BLaER1 treated with 17β-estradiol and CSF1 and Interleukin-3, amounts not matched to agents 10 nM and 100 nM (cell line): ENCODE measurements at regions not wholly inside any gene's neighbourhood (a gene's known extent, or its start where the extent isn't known, plus 50 kb on each side); places are given as distances from the start of the nearest gene placed in this dataset.
A peak's percentile ranks its signal among the peaks of the same experiment; 100 is the strongest.

ENCODE experiments used
- H3K27ac ChIP-seq, 11 experiments: shearing (Covaris generic); formaldehyde crosslinking; 2 replicates each; pipeline ENCODE4 v1.8.1; 2022
- H3K27me3 ChIP-seq, 11 experiments: shearing (Covaris generic); formaldehyde crosslinking; 2 replicates each; pipeline ENCODE4 v1.8.1; 2022
- H3K36me3 ChIP-seq, 11 experiments: shearing (Covaris generic); formaldehyde crosslinking; 2 replicates each; pipeline ENCODE4 v1.8.1; 2022
- H3K4me1 ChIP-seq, 10 experiments: shearing (Covaris generic); formaldehyde crosslinking; 2 replicates each; pipeline ENCODE4 v1.8.1; 2022
- H3K4me2 ChIP-seq, 11 experiments: shearing (Covaris generic); formaldehyde crosslinking; 2 replicates each; pipeline ENCODE4 v1.8.1; 2022
- H3K4me3 ChIP-seq, 10 experiments: shearing (Covaris generic); formaldehyde crosslinking; 2 replicates each; pipeline ENCODE4 v1.8.1; 2022
- H3K9ac ChIP-seq, 11 experiments: shearing (Covaris generic); formaldehyde crosslinking; 2 replicates each; pipeline ENCODE4 v1.8.1; 2022
- H3K9me3 ChIP-seq, 11 experiments: shearing (Covaris generic); formaldehyde crosslinking; replicated peaks in 1 of 11; 2 replicates each; pipeline ENCODE4 v1.8.1; 2022
- H4K20me1 ChIP-seq, 11 experiments: shearing (Covaris generic); formaldehyde crosslinking; 2 replicates each; pipeline ENCODE4 v1.8.1; 2022
- Cebpa-rat ChIP-seq, 11 experiments: shearing (Covaris generic); IDR thresholded peaks; 2 replicates each; pipeline ENCODE4 v1.8.1; 2022

DNA sequence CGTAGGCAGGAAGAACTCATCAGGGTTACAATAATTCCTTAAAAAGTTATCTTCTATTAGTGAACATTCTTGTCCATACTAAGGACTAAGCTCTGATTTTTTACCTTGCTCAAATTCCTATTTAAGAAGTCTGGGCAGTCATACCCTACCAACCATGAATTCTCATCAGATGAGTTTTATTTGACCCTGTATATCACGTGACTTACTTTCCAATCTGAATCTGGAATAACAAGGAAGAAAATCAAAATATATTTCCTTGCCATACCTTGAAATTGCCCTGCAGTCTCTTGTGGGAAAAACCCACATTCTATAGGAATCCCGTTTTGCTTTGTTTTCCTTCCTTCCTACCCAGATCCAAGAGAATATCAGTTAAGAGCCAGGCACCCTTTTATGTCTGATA is 352.7 kb downstream of the AKAIN1 start:
- Histone ChIP-seq H3K27me3 (no peaks in the 10 kb centered on the region), H3K4me1 (no peaks in the 10 kb centered on the region), H4K20me1 (no peaks in the 10 kb centered on the region), H3K4me2 (no peak overlapping the region), H3K9ac (no peak overlapping the region), H3K9me3 (no peaks in the 10 kb centered on the region), H3K27ac (no peak overlapping the region), H3K4me3 (no peak overlapping the region), H3K36me3 (no peaks in the 10 kb centered on the region)
- TF ChIP-seq Cebpa-rat (IDR thresholded peaks at IDR 0.05), result no peak

DNA sequence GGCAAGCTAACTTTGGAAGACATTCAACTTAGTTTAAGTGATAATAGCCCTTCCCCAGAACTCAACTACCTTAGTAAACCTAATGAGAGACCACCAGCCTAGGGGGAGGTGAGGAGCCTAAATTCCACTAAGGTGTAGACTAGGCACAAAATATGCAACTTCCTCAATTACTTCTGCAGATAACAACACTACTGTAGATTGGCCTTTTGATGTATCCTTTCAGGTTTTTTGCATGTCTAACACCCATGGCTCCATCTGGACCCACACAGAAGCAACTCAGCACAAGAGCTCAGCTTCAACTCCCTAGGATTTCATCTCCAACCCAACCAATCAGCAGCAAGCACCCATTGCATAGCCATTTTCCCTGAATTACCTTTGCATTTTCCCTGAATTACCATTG is 353.3 kb downstream of the AKAIN1 start:
- Histone ChIP-seq H3K9ac (no peak overlapping the region), H4K20me1 (no peaks in the 10 kb centered on the region), H3K9me3 (no peaks in the 10 kb centered on the region), H3K27me3 (no peaks in the 10 kb centered on the region), H3K36me3 (no peaks in the 10 kb centered on the region), H3K4me2 (no peak overlapping the region), H3K4me1 (no peaks in the 10 kb centered on the region), H3K27ac (no peak overlapping the region), H3K4me3 (no peak overlapping the region)
- no peak for TF ChIP-seq Cebpa-rat (IDR thresholded peaks at IDR 0.05)

DNA sequence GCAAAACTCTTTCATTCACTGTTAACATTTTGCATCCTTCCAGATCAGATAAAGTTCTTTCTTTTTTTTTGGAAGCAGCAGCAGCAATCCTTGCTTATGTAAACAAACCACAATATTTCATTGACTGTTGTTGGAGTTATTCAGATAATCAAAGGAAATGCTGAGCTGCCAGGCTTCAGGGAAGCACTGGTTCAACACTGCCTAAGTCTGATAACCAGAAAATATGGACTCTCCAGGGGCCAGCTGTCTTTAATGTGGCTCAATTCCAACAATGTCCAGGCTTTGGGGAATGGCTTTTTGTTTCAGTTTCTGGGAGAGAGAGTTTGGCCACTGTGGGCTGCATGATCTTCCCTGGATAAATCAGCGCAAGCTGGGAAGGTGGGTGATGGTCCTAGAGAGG is 354.3 kb downstream of the AKAIN1 start:
- TF ChIP-seq Cebpa-rat (IDR thresholded peaks at IDR 0.05), result no peak
- Histone ChIP-seq H3K27me3 (no peaks in the 10 kb centered on the region), H4K20me1 (no peaks in the 10 kb centered on the region), H3K9ac (no peak overlapping the region), H3K4me3 (no peak overlapping the region), H3K36me3 (no peaks in the 10 kb centered on the region), H3K4me1 (no peaks in the 10 kb centered on the region), H3K27ac (no peak overlapping the region), H3K9me3 (no peaks in the 10 kb centered on the region), H3K4me2 (no peak overlapping the region)

DNA sequence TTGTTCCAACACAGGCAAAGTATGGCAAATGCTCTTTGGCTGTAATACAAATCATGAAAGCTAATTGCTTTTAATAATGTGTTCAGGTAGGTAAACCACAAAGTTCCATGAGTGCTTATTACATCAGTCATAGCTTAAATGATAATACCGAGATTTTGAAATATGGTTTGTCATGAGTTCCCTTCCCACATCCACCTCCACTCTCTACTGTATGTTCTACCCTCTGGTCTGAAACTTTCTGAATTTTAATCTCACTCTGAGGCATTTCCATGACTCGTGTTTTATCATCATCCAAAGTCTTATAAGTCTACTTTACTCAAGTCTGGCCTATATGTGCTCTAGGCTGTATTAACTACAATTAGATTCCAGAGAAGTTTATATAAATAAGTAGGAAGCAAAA is 354.8 kb downstream of the AKAIN1 start:
- no peak for TF ChIP-seq Cebpa-rat (IDR thresholded peaks at IDR 0.05)

DNA sequence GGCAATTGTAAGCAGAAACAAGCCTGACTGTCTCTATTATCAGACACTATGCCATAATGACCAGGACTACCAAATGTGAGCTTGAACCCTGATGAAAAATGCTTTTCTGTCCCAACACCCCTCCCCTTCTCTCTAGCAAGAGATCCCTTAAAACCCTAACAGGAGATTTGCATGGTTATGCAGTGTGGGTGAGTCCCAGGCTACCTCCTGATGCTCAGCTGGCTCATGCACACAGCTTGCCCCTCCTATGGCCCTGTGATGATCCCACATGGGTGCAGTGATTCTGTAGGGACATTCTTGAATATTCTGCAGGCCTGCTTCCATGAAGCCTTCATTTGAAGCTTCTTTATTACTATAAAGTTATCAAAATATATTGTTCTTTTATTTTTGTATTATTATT is 357.4 kb downstream of the AKAIN1 start:
- no peak for TF ChIP-seq Cebpa-rat (IDR thresholded peaks at IDR 0.05)
- H3K4me1 ChIP-seq, result peaks cover 0 to 5% (median 0%) of the 10 kb centered on the region in 10 experiments; a peak in 2 of 20 replicates

More for the DNA sequence above, 354.8 kb downstream of the AKAIN1 start:
- H3K4me1 ChIP-seq, result no peaks in the 10 kb centered on the region
- no peaks in the 10 kb centered on the region for H4K20me1 ChIP-seq
- H3K36me3 ChIP-seq, result no peaks in the 10 kb centered on the region
- H3K4me2 ChIP-seq, result no peak overlapping the region
- no peaks in the 10 kb centered on the region for H3K9me3 ChIP-seq
- H3K27me3 ChIP-seq, result no peaks in the 10 kb centered on the region
- no peak overlapping the region for H3K4me3 ChIP-seq
- no peak overlapping the region for H3K27ac ChIP-seq
- H3K9ac ChIP-seq, result no peak overlapping the region

DNA sequence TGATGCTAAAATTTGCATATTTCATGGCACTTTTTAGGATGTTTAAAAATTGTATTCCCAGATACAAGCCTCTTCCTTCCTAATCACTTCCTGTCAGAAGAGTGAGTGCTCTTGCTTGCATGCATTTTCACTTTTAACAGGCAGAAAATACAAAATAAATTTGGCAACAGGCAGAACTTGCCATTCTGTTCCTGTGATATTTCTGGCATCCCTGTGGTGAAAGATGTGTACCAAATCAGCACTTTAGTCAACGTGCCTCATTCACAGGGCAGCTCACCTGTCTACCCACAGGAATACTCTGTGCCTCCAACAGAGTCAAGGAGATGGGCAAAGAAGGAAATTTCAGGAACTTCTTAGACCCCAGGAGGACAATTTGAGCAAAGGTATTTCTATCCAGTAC is 360.9 kb downstream of the AKAIN1 start:
- TF ChIP-seq Cebpa-rat (IDR thresholded peaks at IDR 0.05), result no peak
- Histone ChIP-seq H3K36me3 (no peaks in the 10 kb centered on the region), H4K20me1 (no peaks in the 10 kb centered on the region), H3K9ac (no peak overlapping the region), H3K27me3 (no peaks in the 10 kb centered on the region), H3K4me1 (peaks cover 0 to 5% (median 0%) of the 10 kb centered on the region in 10 experiments; a peak in 2 of 20 replicates), H3K4me2 (0 out of 22 replicates have a peak overlapping the region, but pooled peaks of 1 of the 11 experiments have one; percentile 18), H3K4me3 (no peak overlapping the region), H3K9me3 (no peaks in the 10 kb centered on the region), H3K27ac (no peak overlapping the region)

More for the DNA sequence above, 357.4 kb downstream of the AKAIN1 start:
- H3K9ac ChIP-seq, result no peak overlapping the region
- H3K9me3 ChIP-seq, result no peaks in the 10 kb centered on the region
- no peaks in the 10 kb centered on the region for H3K27me3 ChIP-seq
- no peaks in the 10 kb centered on the region for H4K20me1 ChIP-seq
- no peak overlapping the region for H3K4me3 ChIP-seq
- no peak overlapping the region for H3K4me2 ChIP-seq
- H3K27ac ChIP-seq, result no peak overlapping the region
- H3K36me3 ChIP-seq, result no peaks in the 10 kb centered on the region

DNA sequence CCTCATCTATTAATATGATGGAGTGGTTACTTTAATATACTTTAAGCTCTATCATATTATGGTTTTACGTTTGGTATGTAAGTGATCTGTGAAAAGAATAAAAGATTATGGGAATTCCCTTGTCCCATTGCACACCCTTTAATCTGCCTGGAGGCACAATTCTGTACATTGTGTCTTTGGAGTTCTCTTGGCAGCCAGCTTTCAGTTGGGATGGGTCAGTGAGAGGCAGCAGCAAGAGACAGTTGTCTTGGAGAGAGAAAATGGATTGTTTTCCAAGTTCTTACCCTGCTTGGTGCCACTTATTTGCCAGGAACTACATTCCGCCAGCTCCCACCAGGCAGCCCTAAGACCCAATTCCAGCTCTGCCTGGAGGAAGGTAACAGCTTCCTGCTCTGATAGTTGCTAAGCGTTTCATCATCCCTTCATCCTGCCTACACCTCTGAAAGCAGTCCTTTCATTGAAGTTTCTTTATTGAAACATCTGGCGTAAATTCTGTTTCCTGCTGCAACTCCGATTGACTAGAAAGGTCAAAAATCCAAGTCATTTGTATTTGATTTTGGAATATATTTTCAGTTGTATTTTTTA is 365.2 kb downstream of the AKAIN1 start:
- no peaks in the 10 kb centered on the region for H3K27me3 ChIP-seq
- peaks cover 0 to 5% (median 0%) of the 10 kb centered on the region in 10 experiments; a peak in 2 of 20 replicates for H3K4me1 ChIP-seq
- H3K9ac ChIP-seq, result no peak overlapping the region
- H4K20me1 ChIP-seq, result no peaks in the 10 kb centered on the region
- H3K4me2 ChIP-seq, result no peak overlapping the region
- no peaks in the 10 kb centered on the region for H3K36me3 ChIP-seq
- no peaks in the 10 kb centered on the region for H3K9me3 ChIP-seq
- no peak overlapping the region for H3K27ac ChIP-seq
- no peak overlapping the region for H3K4me3 ChIP-seq
- no peak for TF ChIP-seq Cebpa-rat (IDR thresholded peaks at IDR 0.05)

DNA sequence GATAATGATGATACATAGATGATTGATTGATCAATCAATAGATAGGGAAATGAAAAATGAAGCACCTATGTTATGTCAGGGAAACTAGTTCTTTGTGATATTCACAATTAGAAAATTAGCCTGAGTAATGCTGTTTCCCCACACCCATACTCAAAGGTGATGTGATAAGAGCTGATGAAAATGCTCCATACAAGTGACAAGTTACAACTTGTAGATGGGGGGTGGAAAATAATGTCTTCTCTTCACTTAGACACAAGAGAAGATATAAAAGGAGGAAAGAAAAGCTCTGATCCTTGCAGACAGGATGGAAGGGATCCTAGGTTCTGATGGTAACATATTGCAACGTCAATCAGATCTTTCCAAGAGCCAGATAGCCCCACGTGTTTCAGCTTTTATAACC is 365.9 kb downstream of the AKAIN1 start:
- H3K9me3 ChIP-seq, result no peaks in the 10 kb centered on the region
- H3K4me2 ChIP-seq, result no peak overlapping the region
- H4K20me1 ChIP-seq, result no peaks in the 10 kb centered on the region
- H3K4me3 ChIP-seq, result no peak overlapping the region
- no peak overlapping the region for H3K27ac ChIP-seq
- H3K36me3 ChIP-seq, result no peaks in the 10 kb centered on the region
- H3K9ac ChIP-seq, result no peak overlapping the region
- no peaks in the 10 kb centered on the region for H3K27me3 ChIP-seq
- TF ChIP-seq Cebpa-rat (IDR thresholded peaks at IDR 0.05), result no peak
- H3K4me1 ChIP-seq, result peaks cover 0 to 4% (median 0%) of the 10 kb centered on the region in 10 experiments; a peak in 2 of 20 replicates

DNA sequence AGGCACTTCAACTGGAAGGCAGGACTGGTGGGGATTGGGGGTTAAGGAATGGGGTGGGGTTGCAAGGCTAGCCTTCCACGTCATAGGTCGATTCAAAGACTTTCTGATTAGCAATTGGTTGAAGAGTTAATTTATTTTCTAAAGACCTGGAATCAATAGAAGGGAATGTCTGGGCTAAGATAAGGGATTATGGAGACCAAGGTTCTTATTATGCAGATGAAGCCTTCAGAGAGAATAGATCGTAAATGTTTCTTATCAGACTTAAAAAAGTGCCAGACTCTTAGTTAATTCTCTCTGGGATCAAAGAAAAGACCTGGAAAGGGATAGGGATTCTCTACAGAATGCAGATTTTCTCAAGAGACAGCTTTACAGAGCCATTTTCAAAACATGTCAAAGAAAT is 368.0 kb upstream of the DLGAP1 start:
- no peaks in the 10 kb centered on the region for H3K4me1 ChIP-seq
- no peaks in the 10 kb centered on the region for H3K9me3 ChIP-seq
- no peaks in the 10 kb centered on the region for H3K27me3 ChIP-seq
- H3K4me2 ChIP-seq, result no peak overlapping the region
- no peak for TF ChIP-seq Cebpa-rat (IDR thresholded peaks at IDR 0.05)
- H3K27ac ChIP-seq, result no peak overlapping the region
- no peaks in the 10 kb centered on the region for H3K36me3 ChIP-seq
- H3K4me3 ChIP-seq, result no peak overlapping the region
- H4K20me1 ChIP-seq, result no peaks in the 10 kb centered on the region
- H3K9ac ChIP-seq, result no peak overlapping the region

DNA sequence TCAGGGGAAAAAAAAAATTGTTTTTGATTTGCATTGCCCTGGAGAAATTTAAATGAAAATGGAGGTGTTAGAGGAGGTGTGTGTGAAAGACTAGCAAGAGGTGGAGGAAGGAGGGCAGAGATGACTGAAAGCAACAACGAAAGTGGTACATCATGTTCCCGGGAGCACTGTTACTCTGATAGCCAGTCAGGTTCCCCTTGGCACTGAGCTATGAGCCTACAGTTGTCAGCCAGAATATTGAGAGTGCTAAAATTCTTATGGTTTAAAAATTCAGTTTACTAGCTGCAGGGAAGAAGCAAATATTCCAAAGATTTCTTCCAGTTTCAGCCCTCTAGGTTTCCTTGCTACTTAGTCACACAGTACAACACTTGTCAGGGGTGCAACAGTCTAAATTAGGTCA is 366.7 kb upstream of the DLGAP1 start:
- H3K9ac ChIP-seq, result no peak overlapping the region
- no peak overlapping the region for H3K4me2 ChIP-seq
- H3K27me3 ChIP-seq, result no peaks in the 10 kb centered on the region
- H3K27ac ChIP-seq, result no peak overlapping the region
- no peaks in the 10 kb centered on the region for H3K4me1 ChIP-seq
- no peaks in the 10 kb centered on the region for H4K20me1 ChIP-seq
- TF ChIP-seq Cebpa-rat (IDR thresholded peaks at IDR 0.05), result no peak
- no peak overlapping the region for H3K4me3 ChIP-seq
- H3K9me3 ChIP-seq, result no peaks in the 10 kb centered on the region
- H3K36me3 ChIP-seq, result no peaks in the 10 kb centered on the region
